GM19455 (cell line): ENCODE measurements at regions not wholly inside any gene's neighbourhood (a gene's known extent, or its start where the extent isn't known, plus 50 kb on each side); places are given as distances from the start of the nearest gene placed in this dataset.

Experiments used
- ATAC-seq: cut with Tn5 transposase; IDR thresholded peaks from one replicate; pipeline ENCODE4 v1.9.1; 2021; ENCODE audit not compliant: unreplicated experiment

DNA sequence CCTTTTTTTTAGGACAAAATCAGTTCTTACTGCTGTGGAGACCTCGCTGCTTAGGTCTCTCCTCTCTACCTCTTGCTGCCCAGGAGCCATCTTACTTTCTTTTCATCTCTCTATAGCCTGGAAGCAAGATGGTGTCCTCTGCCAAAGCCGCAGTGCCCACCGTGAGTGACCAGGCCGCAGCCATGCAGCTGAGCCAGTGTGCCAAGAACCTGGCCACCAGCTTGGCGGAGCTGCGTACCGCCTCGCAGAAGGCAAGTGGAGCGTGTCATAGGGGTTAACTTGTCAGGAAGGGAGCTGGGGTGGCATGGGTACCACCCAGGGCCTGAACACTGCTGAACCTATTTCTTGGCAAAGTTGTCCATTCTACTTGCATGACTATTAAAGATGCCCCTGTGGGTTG lies 320.3 kb upstream of the TPM1 start:
- ATAC-seq, result no peak

DNA sequence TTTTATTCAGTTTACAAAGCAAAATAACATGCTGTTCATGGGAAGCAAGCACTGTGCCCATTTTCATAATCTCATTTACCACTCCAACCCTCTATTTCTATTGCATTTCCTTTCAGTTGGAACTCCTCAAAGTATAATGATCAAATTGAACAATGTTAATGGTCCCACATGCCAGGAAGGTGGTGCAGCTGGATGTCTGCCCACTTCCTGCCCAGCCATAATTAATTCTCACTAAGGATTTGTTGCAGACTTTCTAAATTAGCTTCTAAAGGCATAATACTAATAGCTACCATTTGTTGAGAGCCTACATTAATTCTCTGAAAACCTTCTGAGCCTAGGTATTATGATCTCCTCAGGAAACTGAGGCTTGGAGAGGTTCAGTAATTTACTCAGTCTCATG lies 316.1 kb upstream of the TPM1 start:
- no peak for ATAC-seq

DNA sequence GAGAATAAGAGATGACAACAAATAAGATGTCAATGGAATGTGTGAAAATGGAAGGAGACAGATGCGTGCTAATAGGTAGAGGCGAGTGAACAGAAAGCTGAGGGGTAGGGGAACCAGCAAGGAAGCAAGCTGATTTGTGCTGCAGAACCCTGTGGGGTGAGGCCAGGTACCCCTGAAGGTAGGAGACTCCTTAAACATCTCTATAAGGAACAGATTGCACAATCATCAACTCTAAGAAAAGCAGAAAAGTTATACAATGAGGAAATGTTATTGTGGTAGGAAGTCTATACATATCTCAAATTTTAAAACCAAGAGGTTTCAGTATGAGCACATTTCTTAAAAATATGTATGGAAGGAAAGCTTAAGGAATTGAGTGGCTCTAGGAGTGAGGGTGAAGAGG lies 315.0 kb upstream of the TPM1 start:
- no peak for ATAC-seq

DNA sequence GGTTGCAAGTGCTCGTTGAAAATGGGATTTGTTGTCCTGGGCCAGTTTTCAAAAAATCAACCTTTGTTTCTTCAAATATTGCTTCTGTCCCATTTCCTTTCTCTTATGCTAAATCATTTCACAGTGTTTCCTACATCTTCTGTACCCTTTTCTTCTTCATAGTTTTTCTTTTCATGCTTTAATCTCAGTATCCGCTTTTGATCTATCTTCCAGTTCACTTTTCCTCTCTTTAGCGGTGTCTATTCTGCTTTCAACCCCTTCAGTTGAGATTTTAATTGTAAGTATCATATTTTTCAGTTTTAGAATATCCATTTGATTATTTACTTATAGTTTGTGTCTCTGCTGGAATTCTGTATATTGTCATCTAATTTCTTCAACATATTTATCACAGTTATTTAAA lies 311.7 kb upstream of the TPM1 start:
- no peak for ATAC-seq

DNA sequence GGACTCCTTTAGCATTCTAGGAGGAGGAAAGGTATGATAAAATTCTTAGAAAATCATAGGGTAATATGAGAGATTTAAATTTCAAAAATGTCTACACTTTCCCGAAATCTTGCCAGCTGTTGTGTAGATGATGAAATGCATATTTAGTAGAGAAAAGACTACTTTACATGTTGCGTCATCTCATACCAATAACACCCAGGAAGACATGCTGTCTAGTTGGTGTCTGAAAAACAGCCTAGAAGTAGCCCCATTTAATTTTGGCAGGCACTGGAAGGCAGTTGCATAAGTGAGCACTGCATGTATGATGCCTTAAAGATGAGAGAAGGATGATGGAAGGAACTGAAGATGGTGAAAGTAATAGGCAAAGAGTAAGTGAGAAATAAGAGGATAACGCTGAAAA lies 310.5 kb upstream of the TPM1 start:
- ATAC-seq, result no peak

DNA sequence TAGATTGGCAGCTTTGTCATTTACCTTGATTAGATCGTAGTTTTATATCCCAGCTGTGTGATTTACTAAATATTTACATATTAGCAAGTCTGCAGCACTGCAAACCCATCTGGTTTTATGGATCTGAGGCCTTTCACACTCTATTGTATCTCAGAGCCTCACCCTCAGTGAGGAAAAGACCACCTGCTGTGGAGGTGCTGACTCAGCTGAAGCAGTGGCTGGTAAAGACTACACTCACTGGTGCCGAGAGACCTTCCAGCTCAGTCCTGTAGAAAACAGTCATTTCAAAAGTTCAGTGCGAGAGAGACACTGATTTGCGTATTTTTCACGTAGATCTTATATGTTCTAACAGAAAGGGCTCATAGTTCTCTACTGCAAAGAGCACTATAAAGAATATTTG lies 307.8 kb upstream of the TPM1 start:
- no peak for ATAC-seq

DNA sequence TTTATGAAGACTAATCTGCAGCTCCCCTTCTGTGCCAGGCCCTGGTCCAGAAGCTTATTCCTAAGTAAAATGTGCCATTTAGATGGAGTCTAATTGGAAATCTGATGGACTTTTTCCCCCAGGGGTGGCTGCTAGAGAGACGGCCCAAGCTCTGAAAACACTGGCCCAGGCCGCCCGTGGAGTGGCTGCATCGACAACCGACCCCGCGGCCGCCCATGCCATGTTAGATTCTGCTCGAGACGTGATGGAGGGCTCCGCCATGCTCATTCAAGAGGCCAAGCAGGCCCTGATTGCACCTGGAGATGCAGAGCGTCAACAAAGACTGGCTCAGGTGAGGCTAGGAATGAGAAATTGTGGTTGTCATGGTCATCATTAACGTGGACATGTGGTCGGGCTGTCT lies 305.8 kb upstream of the TPM1 start:
- no peak for ATAC-seq

DNA sequence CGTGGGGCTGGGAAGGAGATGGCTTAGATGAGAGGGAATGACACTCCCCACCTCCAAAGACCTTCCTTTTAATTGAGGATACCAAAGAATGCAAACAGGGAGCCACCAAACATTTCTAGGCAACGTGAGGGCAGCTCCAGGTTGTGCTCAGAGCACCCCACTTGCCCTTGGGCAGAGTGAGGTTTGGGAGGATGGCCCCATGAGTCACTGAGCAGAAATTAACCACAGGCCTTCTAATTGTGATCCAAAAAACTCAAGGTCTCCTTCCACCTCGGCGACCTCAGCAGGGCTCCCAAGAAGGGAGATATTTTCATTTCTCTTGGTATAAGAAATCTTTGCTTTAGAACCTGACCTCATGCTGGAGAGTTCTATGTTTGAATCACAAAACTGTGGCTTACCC lies 305.0 kb upstream of the TPM1 start:
- ATAC-seq, result no peak

DNA sequence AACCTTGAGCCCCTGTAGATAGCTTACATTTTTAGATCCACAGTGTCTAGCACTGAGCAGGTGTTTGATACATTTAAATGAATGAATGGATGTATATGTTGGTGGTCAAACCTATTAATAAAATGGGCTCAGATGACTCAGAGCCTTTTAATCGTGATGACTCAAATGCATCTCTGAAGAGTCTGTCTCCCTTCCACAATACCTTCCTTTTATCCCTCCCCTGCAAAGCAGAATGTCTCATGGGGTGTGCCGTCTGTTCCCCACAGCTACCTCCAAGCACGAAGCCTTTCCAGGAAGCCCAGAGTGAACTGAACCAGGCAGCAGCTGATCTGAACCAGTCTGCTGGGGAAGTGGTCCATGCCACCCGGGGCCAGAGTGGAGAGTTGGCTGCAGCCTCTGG lies 303.5 kb upstream of the TPM1 start:
- ATAC-seq, result no peak

DNA sequence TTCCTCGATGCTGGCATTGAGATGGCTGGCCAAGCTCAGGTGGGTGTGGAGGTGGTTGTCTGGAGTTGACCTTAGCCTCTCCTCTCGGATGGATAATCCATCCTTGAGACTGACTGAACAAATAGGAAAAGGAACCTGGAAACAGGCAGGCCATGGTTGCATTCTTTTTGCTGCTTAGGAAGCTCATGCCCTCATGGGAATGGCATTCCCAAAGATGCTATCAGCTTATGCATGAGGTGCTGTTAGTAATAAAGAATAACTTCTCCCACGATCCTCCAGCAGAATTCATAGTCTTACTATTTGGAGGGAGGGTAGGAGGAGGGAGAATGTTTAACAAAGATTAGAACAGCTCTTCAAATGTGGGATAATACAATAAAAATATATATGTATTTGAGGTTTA lies 303.0 kb upstream of the TPM1 start:
- ATAC-seq, result no peak

DNA sequence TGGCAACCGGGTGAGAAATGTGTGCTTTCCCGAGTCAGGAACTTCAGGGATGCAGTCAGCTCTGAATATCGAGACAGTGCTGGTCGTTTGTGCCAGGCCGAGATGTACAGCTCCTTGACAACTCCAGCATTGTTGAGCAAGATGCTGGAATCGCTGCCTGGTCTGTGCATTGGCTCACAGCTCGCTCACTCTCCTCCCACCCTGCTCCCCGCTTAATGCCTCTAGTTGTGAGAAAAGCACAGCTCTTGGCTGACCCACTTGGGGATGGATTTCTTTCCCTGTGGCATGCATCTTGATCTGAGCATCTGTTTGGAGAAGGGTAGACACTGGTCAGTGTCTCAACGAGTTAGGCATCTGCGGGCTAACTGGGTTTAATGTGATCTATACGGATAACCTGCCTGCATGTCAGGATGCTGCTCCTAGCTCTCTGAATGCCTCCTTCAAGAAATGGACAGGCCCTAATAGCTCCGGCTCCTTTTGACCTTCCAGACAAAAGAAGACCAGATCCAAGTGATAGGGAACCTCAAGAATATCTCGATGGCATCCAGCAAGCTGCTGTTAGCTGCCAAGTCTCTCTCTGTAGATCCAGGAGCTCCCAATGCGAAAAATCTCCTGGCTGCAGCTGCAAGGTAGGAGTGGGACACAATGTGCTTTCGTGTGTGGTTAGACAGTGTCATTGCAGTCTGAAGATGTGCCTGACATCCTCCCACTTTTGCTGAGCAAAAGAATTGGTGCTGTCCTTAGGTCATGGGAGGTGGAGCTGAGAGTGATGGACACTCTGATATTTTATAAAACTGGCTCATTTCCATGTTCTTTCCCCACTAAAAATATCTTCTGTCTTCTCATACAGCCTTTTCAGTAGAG lies 302.2 kb upstream of the TPM1 start:
- ATAC-seq, result no peak

DNA sequence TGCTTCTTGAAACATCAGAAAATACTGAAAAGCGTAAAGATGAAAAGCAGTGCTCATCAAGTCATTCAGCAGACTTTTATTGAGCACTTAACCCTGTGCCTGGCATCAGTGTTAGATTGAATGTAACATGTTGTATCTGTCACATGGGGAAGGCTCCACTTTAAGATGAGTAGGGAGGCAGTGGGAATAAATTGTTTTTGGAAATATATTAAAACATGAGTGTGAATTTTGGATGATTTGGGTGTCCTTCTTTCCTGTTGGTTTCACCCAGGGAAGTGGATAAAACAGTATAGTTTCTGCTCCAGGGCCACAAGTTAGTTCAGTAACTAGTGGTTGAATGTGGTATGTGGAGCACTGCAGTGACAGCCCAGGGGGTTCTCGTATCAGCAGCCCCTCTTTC lies 301.4 kb upstream of the TPM1 start:
- no peak for ATAC-seq

DNA sequence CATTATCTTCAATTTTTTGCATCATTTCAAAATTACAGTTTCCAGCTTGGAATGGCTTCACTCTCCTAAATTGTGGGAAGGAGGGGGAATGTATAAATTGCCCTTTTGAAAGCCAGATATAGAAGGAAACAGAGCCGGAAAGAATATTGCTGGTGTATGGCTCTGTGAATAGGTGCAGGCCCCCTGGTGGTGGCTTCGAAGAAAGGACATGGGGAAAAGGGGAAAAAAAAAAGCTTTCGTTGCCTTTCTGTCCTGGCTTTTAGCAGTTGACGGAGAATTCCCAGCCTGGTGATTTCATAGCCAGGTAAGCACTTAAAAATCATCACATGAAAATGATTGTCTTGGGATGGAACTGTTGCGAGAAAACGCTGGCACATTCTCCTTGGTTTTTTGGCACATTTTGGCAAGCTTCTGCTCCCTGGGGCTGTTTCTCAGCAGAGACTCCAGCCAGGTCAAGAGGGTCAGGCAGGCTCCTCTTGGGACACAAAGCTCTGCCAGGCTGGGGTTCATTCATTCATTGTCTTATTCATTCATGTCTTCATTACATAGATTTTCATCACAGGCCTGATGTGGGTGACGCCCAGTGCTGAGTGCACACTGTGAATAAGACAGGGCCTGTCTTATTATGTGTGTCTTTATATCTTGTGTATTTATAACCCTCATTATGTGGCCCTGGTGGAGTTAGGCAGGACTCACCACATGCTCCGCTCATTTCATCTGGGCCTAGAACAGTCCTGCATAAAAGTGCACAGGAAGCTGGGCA lies 300.0 kb upstream of the TPM1 start:
- ATAC-seq, result no peak

DNA sequence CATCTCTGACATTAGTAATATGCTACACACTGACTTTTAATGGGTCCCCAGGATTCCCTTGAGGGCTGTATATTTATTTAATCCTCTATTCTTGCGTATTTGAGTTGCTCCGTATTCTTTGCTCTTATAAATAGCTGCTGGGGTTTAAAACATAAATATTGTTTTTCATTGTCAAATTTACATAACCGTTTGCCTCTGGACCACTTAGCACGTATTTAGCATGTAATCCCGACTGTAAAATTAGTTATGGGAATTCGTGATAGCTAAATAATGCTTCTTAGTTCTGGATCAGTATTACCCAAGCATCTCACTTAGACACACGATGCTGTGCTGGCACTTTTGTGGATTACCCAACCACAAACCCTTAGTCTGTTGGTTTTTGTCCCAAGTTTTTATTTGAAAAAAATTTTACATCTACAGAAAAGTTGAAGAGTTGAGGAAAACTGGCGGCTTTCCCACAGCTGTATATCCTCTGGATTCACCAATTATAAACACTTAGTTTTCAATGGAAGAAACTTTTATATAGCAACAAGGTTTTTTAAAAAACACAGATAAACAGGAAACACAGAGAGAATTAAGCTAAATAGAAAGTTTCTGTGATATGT lies 296.8 kb upstream of the TPM1 start:
- ATAC-seq, result no peak

DNA sequence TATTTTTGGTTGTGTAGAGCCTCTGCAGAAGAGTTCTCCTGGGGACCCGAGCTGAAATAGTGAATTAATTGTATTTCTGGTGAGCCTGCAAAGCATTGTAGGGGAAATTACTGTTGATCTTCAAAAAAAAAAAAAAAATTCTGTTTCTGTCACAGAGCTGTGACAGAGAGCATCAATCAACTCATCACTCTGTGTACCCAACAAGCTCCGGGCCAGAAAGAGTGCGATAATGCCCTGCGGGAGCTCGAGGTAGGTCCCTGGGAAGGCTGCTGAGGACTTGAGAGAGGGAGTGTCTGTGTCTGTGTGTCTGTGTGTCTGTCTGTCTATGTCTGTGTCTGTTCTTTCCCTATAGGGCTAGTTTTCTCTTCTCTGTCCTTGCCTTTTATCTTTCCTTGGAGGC lies 294.4 kb upstream of the TPM1 start:
- no peak for ATAC-seq

DNA sequence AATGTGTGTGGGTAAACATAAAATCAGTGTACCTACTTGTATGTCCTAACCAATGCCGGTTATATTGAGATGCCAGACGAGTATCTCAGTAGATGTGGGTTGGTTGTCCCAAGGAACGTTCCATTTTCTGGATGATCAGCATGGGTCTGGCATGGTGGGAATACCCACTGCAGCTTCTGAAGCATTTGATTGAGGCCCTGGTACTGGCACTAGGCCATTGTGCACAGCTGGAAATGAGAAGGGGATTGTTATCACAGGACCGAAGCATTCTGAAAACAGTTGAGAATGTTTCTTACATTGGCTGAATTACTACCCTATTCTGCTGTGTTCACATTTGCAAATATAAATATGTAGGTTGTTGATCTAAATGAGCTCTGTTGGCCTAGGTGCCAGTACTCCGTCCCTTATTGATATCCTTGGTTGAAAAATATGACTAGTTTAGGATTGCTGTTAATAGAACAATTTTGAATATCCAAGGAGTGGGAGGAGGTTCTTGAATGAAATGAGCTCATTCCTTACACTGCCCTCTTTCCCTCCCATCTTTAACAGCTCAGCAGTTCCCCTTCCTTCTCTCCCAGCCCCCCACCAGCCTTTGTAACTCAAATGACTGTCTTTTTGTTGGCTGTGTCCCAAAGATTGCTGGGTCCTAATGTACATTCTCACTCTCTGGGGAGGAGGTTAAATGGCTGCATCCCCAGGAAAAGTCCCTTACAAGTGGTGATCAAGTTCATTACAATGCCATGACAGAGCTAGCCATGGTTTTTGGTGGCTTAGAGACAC lies 293.3 kb upstream of the TPM1 start:
- no peak for ATAC-seq

DNA sequence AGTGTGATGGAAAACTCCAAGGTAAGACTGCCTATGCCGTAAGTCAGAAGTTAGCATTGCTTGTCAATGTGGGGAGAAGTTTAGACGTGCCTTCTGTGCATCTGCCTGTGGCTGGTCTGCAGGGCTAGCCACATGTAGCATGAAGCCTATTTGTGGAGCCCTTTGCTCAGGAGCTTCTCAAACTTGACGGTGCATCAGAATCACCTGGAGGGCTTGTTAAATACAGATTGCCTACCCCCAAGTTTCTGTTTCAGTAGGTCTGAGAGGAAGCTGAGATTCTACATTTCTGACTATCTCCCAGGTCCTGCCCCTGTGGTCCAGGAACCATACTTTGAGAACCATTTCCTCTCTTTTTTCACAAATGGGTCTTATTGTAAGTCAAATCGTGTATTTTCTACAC lies 292.1 kb upstream of the TPM1 start:
- no peak for ATAC-seq

DNA sequence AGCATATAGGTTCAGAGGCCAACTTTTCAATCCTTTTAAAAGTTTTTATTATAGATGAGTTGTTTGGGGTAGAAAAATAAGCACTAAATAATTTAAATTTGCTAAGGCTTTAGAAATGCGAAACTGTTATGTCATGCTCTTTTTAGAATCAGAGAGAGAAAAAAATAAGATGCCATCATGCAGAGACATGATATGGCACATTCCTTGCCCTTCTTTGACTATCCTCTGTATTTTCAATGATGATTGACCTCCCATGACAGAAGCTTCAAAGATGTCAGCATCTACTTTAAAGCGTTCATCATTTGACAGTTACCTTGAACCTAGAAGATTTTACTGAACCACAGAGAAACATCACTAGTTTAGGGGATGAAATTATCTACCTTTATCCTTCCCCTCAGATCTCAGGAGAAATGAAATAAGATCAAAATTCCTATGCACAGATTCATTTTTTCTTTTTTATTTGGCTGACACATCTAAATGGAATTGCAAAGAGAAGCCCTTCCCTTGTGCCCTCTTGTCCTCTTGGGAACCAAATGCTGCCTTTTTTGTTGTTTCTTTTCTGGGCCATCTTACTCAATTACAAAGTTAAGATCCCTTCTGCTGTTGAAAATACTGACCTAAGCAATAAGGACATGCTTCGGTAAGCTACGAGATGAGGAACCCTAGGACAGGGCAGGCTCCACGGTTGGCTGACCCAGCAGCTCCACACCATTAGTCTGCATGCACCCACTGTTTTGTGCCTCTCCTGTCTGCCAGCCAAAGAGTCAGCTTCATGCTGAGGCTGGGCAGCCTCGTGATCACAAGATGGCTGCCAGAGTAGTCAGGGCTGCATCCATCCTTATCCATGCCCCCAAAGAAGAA lies 289.7 kb upstream of the TPM1 start:
- ATAC-seq, result no peak

DNA sequence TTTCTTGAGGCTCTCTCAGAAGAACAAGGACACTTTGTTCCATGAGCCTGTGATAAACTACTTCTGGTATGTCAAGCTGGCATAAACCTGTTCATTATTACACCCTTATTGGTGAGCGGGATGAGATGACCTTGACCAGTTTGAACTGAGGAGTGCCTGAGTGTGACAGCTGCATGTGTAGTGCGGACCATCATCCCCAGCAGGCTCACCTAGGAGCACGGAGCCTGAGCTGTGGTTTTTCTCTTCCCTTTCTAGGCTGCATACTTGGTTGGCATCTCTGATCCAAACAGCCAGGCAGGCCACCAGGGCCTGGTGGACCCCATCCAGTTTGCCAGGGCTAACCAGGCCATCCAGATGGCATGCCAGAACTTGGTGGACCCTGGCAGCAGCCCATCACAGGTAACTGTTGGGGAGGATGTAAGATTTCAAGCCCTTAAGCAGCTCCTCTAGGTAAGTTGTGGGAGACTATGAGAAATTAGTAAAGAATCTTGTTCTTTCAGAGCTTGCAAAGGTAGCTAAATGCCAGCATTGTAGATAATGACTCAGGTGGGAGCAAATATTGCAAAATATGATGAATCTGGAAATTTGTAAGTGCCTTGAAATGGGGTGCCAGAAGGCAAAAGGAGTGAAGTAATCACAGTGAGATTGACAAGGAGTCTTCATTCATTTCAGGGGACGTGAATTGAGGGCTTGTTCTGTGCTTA lies 288.9 kb upstream of the TPM1 start:
- no peak for ATAC-seq
